HepG2 (cell line): ENCODE measurements at regions not wholly inside any gene's neighbourhood (a gene's known extent, or its start where the extent isn't known, plus 50 kb on each side); places are given as distances from the start of the nearest gene placed in this dataset.

Experiments used
- ATAC-seq: fragments of 200-7000 bp; cut with Tn5 transposase; 3 replicates; pipeline ENCODE4 v1.9.1; 2020; ENCODE audit warnings: mild to moderate bottlenecking, moderate library complexity
- BruUV-seq: library from RNA; stranded (reverse); fragments of 400-500 nt; replicated peaks from 2 replicates; lab custom pipeline; 2021; lab: Mats Ljungman, UMichigan
- CTCF ChIA-PET: fragments of 300-600 bp; formaldehyde crosslinking; extraction: SDS; loops from one replicate; lab custom pipeline; 2021; ENCODE audit warnings: low total read pairs, inconsistent platforms, low intra/inter-chr PET ratio; lab: Yijun Ruan, JAX
- POLR2A ChIA-PET: fragments of 350-600 bp; sonication (Branson Sonifier 250); formaldehyde crosslinking; loops from one replicate; lab custom pipeline; 2020; ENCODE audit warnings: antibody characterized with exemption, inconsistent platforms; lab: Yijun Ruan, JAX
- DNase-seq: peaks from one replicate; pipeline ENCODE4 v3.0.0-alpha.2; 2015; ENCODE audit warnings: low spot score
- FAIRE-seq: peaks from 3 replicates; lab custom pipeline; 2011; peaks lifted over from hg19 to GRCh38; lab: Jason Lieb, UNC
- H2AFZ ChIP-seq: one replicate; pipeline ENCODE4 v1.6.1; 2011; ENCODE audit warnings: low read length, inconsistent platforms
- H3K27ac ChIP-seq: fragments of 300-600 bp; 3 replicates; pipeline ENCODE4 v1.8.0; 2011; ENCODE audit warnings: mixed run types, mild to moderate bottlenecking, mixed read lengths, low read length, inconsistent platforms; ENCODE audit not compliant: insufficient read depth; ENCODE audit errors: extremely low read length
- H3K27me3 ChIP-seq, 2 experiments: fragments of 200-600 bp in 1 of 2; 2 replicates in 1 of 2; 3 replicates in 1 of 2; pipeline versions ENCODE4 v1.6.0 to v1.8.0; 2011; ENCODE audit warnings: low read length in 2 of 2, mild to moderate bottlenecking in 2 of 2, moderate library complexity in 2 of 2, inconsistent platforms in 1 of 2; ENCODE audit not compliant: insufficient read depth in 2 of 2, control insufficient read depth in 1 of 2
- H3K36me3 ChIP-seq, 2 experiments: fragments of 200-600 bp in 1 of 2; replicated peaks in 1 of 2; 2 replicates in 1 of 2; 3 replicates in 1 of 2; pipeline versions ENCODE4 v1.5.1 to v1.8.0; 2011; ENCODE audit warnings: low read length in 2 of 2, inconsistent platforms in 1 of 2; ENCODE audit not compliant: insufficient read depth in 2 of 2, control insufficient read depth in 1 of 2
- H3K4me1 ChIP-seq: 2 replicates; pipeline ENCODE4 v1.5.1; 2012; ENCODE audit warnings: low read length, inconsistent platforms; ENCODE audit not compliant: insufficient read depth
- H3K4me2 ChIP-seq: 2 replicates; pipeline ENCODE4 v1.6.0; 2011; ENCODE audit warnings: low read depth, low read length, inconsistent platforms
- H3K4me3 ChIP-seq, 3 experiments: fragments of 200-600 bp in 1 of 3; sonication (generic), shearing (Covaris generic) in 1 of 3; replicated peaks in 1 of 3; 2 replicates each; pipeline ENCODE4 v1.5.1; 2011 to 2016; ENCODE audit warnings: low read length in 3 of 3, inconsistent platforms in 2 of 3, low read depth in 2 of 3, mild to moderate bottlenecking in 2 of 3, control low read depth in 1 of 3, mixed read lengths in 1 of 3; ENCODE audit not compliant: insufficient read depth in 1 of 3
- H3K79me2 ChIP-seq: one replicate; pipeline ENCODE4 v1.6.1; 2011; ENCODE audit warnings: low read length, inconsistent platforms; ENCODE audit not compliant: insufficient read depth
- H3K9ac ChIP-seq: 2 replicates; pipeline ENCODE4 v1.6.0; 2011; ENCODE audit warnings: mild to moderate bottlenecking, low read depth, low read length, inconsistent platforms; ENCODE audit not compliant: insufficient read depth
- H3K9me3 ChIP-seq: 2 replicates; pipeline ENCODE4 v1.5.1; 2012; ENCODE audit warnings: mild to moderate bottlenecking, low read length
- H4K20me1 ChIP-seq: 2 replicates; pipeline ENCODE4 v1.6.0; 2011; ENCODE audit warnings: inconsistent platforms, mild to moderate bottlenecking, low read length, moderate library complexity; ENCODE audit not compliant: insufficient read depth
- ARNTL ChIP-seq: sonication (generic); formaldehyde crosslinking; IDR thresholded peaks from 2 replicates; pipeline ENCODE4 v1.4.0; 2020; ENCODE audit warnings: mild to moderate bottlenecking, missing genetic modification reagents
- BRD4 ChIP-seq: sonication (generic); formaldehyde crosslinking; IDR thresholded peaks from 2 replicates; pipeline ENCODE4 v1.4.0; 2020; ENCODE audit warnings: missing genetic modification reagents
- CBX1 ChIP-seq: IDR thresholded peaks from one replicate; pipeline ENCODE4 v1.6.1; 2016; ENCODE audit warnings: antibody characterized with exemption, low read depth
- SALL1 ChIP-seq: sonication (generic); formaldehyde crosslinking; IDR thresholded peaks from 2 replicates; pipeline ENCODE4 v1.8.0; 2022; ENCODE audit warnings: mild to moderate bottlenecking, missing genetic modification reagents
- SIN3A ChIP-seq: IDR thresholded peaks from 2 replicates; pipeline ENCODE4 v1.6.1; 2011; ENCODE audit warnings: low read depth, mild to moderate bottlenecking, control low read depth, low read length, borderline replicate concordance
- ZNF136 ChIP-seq: sonication (generic); formaldehyde crosslinking; IDR thresholded peaks from 2 replicates; pipeline ENCODE4 v1.8.1; 2022; ENCODE audit warnings: low read depth, mild to moderate bottlenecking, moderate library complexity, missing genetic modification reagents
- ZNF879 ChIP-seq: sonication (generic); formaldehyde crosslinking; IDR thresholded peaks from 2 replicates; pipeline ENCODE4 v1.8.1; 2023; ENCODE audit warnings: missing genetic modification reagents
- WGBS: methylation state at CpG from one replicate; pipeline ENCODE4 v1.1.6; 2017; ENCODE audit warnings: low lambda C conversion rate; 5-methylcytosine and 5-hydroxymethylcytosine counted together
- in situ Hi-C: cut with HindIII; loops from 2 replicates; pipeline ENCODE4 v1.10.0; 2017; ENCODE audit warnings: low pct_unique_long_range_greater_than_20kb; ENCODE audit not compliant: extremely low pct_ligation_motif_present
- intact Hi-C: fragments of 100-400 bp; cut with micrococcal nuclease; formaldehyde crosslinking; loops from one replicate; pipeline ENCODE4 v1.10.0; 2022; ENCODE audit not compliant: unreplicated experiment
- TF ChIP-seq, protein P1 (sequence below): sonication (generic); formaldehyde crosslinking; IDR thresholded peaks from 2 replicates; pipeline ENCODE4 v1.4.0; 2020; ENCODE audit warnings: missing genetic modification reagents
- TF ChIP-seq, protein P2 (sequence below): sonication (generic); formaldehyde crosslinking; IDR thresholded peaks from 2 replicates; pipeline ENCODE4 v1.4.0; 2020; ENCODE audit warnings: missing genetic modification reagents, borderline replicate concordance
- TF ChIP-seq, protein P3 (sequence below): sonication (generic); formaldehyde crosslinking; IDR thresholded peaks from 2 replicates; pipeline ENCODE4 v1.5.0; 2020; ENCODE audit warnings: missing genetic modification reagents

DNA sequence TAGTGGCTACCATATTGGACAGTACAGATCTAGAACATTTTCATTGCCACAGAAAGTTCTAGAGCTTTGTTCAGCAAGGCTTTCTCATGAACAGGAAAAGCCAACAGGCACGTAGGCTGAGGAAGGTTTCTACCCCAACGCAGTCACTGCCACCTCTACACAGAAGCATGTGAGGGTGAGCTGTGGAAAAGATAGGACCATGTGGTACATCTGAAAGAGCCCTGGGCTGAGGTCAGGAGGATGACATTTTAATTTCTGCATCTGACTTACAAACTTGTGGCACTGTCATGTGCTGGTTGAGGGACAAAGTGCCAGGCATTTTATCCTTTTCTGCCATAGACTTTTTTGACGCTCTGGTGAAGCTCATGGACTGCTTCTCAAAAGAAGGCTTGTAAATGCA is 454.2 kb downstream of the BCOR start:
- ATAC-seq (no peak), DNase-seq (no peak), FAIRE-seq (no peak)
- Histone ChIP-seq H3K79me2 (no peaks in the 10 kb centered on the region), H3K4me3 (no peak overlapping the region), H3K9ac (no peak overlapping the region), H3K4me2 (no peak overlapping the region), H4K20me1 (no peaks in the 10 kb centered on the region), H3K4me1 (peaks cover 12% of the 10 kb centered on the region), H2AFZ (no peak overlapping the region), H3K9me3 (no peaks in the 10 kb centered on the region), H3K27me3 (no peaks in the 10 kb centered on the region), H3K27ac (no peak overlapping the region), H3K36me3 (no peaks in the 10 kb centered on the region)
- no TSS peak for BruUV-seq
- intact Hi-C loops, result no loop called here
- in situ Hi-C loops, result no loop called here
- CTCF ChIA-PET, result no interaction called here
- no peak for TF ChIP-seq SIN3A
- no peak for TF ChIP-seq ZNF879 (CRISPR knock-in tag)
- TF ChIP-seq, protein P1, sequence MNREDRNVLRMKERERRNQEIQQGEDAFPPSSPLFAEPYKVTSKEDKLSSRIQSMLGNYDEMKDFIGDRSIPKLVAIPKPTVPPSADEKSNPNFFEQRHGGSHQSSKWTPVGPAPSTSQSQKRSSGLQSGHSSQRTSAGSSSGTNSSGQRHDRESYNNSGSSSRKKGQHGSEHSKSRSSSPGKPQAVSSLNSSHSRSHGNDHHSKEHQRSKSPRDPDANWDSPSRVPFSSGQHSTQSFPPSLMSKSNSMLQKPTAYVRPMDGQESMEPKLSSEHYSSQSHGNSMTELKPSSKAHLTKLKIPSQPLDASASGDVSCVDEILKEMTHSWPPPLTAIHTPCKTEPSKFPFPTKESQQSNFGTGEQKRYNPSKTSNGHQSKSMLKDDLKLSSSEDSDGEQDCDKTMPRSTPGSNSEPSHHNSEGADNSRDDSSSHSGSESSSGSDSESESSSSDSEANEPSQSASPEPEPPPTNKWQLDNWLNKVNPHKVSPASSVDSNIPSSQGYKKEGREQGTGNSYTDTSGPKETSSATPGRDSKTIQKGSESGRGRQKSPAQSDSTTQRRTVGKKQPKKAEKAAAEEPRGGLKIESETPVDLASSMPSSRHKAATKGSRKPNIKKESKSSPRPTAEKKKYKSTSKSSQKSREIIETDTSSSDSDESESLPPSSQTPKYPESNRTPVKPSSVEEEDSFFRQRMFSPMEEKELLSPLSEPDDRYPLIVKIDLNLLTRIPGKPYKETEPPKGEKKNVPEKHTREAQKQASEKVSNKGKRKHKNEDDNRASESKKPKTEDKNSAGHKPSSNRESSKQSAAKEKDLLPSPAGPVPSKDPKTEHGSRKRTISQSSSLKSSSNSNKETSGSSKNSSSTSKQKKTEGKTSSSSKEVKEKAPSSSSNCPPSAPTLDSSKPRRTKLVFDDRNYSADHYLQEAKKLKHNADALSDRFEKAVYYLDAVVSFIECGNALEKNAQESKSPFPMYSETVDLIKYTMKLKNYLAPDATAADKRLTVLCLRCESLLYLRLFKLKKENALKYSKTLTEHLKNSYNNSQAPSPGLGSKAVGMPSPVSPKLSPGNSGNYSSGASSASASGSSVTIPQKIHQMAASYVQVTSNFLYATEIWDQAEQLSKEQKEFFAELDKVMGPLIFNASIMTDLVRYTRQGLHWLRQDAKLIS (CRISPR knock-in tag), result no peak
- TF ChIP-seq BRD4 (CRISPR knock-in tag), result no peak
- TF ChIP-seq, protein P2, sequence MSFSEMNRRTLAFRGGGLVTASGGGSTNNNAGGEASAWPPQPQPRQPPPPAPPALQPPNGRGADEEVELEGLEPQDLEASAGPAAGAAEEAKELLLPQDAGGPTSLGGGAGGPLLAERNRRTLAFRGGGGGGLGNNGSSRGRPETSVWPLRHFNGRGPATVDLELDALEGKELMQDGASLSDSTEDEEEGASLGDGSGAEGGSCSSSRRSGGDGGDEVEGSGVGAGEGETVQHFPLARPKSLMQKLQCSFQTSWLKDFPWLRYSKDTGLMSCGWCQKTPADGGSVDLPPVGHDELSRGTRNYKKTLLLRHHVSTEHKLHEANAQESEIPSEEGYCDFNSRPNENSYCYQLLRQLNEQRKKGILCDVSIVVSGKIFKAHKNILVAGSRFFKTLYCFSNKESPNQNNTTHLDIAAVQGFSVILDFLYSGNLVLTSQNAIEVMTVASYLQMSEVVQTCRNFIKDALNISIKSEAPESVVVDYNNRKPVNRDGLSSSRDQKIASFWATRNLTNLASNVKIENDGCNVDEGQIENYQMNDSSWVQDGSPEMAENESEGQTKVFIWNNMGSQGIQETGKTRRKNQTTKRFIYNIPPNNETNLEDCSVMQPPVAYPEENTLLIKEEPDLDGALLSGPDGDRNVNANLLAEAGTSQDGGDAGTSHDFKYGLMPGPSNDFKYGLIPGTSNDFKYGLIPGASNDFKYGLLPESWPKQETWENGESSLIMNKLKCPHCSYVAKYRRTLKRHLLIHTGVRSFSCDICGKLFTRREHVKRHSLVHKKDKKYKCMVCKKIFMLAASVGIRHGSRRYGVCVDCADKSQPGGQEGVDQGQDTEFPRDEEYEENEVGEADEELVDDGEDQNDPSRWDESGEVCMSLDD (CRISPR knock-in tag), result no peak
- no peak for TF ChIP-seq ARNTL
- TF ChIP-seq SALL1 (CRISPR knock-in tag), result no peak
- TF ChIP-seq, protein P3, sequence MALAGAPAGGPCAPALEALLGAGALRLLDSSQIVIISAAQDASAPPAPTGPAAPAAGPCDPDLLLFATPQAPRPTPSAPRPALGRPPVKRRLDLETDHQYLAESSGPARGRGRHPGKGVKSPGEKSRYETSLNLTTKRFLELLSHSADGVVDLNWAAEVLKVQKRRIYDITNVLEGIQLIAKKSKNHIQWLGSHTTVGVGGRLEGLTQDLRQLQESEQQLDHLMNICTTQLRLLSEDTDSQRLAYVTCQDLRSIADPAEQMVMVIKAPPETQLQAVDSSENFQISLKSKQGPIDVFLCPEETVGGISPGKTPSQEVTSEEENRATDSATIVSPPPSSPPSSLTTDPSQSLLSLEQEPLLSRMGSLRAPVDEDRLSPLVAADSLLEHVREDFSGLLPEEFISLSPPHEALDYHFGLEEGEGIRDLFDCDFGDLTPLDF (CRISPR knock-in tag), result no peak
- TF ChIP-seq CBX1, result no peak
- TF ChIP-seq ZNF136 (CRISPR knock-in tag), result no peak
- WGBS, result 78% methylated on average over 2 of the region's 3 CpGs
- POLR2A ChIA-PET, result no interaction called here
